ENCODE measurements at regions not wholly inside any gene's neighbourhood (a gene's known extent, or its start where the extent isn't known, plus 50 kb on each side); places are given as distances from the start of the nearest gene placed in this dataset.

DNA sequence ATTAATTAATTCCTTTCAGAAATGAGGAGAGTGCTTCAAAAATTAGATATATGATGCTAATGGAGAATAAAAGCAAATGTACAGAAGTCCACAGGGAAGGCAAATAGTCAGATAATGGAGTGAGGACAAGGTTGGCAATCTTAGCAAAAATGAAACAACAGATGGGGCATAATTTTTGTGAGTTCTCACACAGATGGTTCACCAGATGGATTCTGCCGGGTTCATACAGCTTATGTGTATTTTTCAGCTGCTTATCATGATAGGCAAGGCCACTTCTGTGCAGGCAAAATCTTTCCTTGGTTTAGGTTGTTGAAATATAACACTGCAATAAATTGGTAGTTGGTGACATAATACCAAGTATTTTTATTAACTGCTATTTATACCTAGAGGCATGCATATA, 1539.0 kb upstream of the IGFBP7 start:
- Mint-ChIP-seq H3K27ac (ENCODE audit: unreplicated experiment) (no peak overlapping the region), H3K36me3 (ENCODE audit: unreplicated experiment) (no peaks in the 10 kb centered on the region), H3K4me1 (ENCODE audit: unreplicated experiment) (no peaks in the 10 kb centered on the region), H3K27me3 (ENCODE audit: unreplicated experiment) (no peaks in the 10 kb centered on the region), H3K9me3 (ENCODE audit: unreplicated experiment) (no peaks in the 10 kb centered on the region), H3K4me3 (ENCODE audit: unreplicated experiment) (no peak overlapping the region)
- no peak for DNase-seq (ENCODE audit: extremely low spot score, unreplicated experiment)
- TF ChIP-seq, protein P1, sequence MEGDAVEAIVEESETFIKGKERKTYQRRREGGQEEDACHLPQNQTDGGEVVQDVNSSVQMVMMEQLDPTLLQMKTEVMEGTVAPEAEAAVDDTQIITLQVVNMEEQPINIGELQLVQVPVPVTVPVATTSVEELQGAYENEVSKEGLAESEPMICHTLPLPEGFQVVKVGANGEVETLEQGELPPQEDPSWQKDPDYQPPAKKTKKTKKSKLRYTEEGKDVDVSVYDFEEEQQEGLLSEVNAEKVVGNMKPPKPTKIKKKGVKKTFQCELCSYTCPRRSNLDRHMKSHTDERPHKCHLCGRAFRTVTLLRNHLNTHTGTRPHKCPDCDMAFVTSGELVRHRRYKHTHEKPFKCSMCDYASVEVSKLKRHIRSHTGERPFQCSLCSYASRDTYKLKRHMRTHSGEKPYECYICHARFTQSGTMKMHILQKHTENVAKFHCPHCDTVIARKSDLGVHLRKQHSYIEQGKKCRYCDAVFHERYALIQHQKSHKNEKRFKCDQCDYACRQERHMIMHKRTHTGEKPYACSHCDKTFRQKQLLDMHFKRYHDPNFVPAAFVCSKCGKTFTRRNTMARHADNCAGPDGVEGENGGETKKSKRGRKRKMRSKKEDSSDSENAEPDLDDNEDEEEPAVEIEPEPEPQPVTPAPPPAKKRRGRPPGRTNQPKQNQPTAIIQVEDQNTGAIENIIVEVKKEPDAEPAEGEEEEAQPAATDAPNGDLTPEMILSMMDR (IDR thresholded peaks at IDR 0.05), result no peak

DNA sequence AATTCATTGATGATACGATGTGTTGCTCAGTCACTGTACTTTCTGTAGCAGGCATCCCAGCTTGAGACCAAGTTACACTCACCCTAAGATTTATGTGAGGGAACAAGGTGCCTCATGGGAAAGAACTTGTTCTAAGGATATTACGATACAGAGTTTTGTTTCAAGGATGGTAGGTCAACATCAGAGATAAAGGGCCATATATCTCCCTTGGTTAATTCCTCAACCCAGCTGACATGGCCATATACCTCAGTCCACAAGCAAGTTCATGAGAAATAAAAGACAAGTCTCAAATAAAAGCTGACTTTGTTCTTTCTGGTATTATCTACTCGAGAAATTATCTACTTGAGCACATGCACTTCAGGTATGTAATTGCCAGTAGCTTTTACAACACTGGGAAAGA, 1535.9 kb upstream of the IGFBP7 start:
- H3K27me3 Mint-ChIP-seq (ENCODE audit: unreplicated experiment), result no peaks in the 10 kb centered on the region
- H3K4me3 Mint-ChIP-seq (ENCODE audit: unreplicated experiment), result no peak overlapping the region
- H3K36me3 Mint-ChIP-seq (ENCODE audit: unreplicated experiment), result no peaks in the 10 kb centered on the region
- no peak for DNase-seq (ENCODE audit: extremely low spot score, unreplicated experiment)
- H3K9me3 Mint-ChIP-seq (ENCODE audit: unreplicated experiment), result no peaks in the 10 kb centered on the region
- TF ChIP-seq, protein P1 (IDR thresholded peaks at IDR 0.05), result no peak
- H3K27ac Mint-ChIP-seq (ENCODE audit: unreplicated experiment), result no peak overlapping the region
- H3K4me1 Mint-ChIP-seq (ENCODE audit: unreplicated experiment), result no peaks in the 10 kb centered on the region

DNA sequence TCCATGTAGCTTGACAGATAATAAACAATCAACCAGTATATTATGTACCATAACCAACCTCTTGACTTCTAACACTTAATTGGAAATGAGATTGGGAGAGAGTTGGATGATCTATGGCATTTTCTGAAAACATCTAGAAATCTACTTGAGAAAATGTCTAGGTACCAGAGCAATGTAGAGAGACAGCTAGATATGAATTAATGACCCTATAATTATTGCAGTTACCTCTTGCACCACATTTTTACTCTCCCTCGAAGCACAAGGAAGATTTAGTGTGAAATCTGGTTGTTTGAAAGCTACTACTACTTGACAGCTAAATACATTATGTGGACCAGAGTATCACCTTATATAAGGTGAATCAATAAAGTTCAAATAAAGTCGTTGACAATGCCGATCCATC, 1534.4 kb upstream of the IGFBP7 start:
- TF ChIP-seq, protein P1 (IDR thresholded peaks at IDR 0.05), result no peak
- Mint-ChIP-seq H3K36me3 (ENCODE audit: unreplicated experiment) (no peaks in the 10 kb centered on the region), H3K9me3 (ENCODE audit: unreplicated experiment) (no peaks in the 10 kb centered on the region), H3K27me3 (ENCODE audit: unreplicated experiment) (no peaks in the 10 kb centered on the region), H3K4me3 (ENCODE audit: unreplicated experiment) (no peak overlapping the region), H3K27ac (ENCODE audit: unreplicated experiment) (no peak overlapping the region), H3K4me1 (ENCODE audit: unreplicated experiment) (no peaks in the 10 kb centered on the region)
- no peak for DNase-seq (ENCODE audit: extremely low spot score, unreplicated experiment)

DNA sequence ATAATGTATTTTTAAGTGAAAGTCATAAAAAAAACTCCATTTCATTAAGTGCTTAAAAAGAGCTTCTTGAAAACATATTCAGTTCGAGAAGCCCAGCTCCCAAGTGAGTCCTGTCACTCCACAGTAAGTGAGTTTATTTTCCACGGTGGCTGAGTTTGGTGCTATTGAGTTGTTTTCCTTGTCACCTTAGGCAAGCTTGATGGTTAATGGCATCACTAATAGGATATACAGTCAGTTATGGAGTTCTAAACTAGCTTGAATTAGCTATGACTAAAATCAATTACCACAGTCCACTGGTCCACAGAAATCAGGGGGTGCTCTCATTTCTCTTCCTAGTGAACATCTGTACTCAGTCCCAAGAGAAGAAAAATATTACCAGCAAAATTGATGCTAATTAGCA, 1526.2 kb upstream of the IGFBP7 start:
- no peaks in the 10 kb centered on the region for H3K27me3 Mint-ChIP-seq (ENCODE audit: unreplicated experiment)
- no peak overlapping the region for H3K4me3 Mint-ChIP-seq (ENCODE audit: unreplicated experiment)
- no peak for DNase-seq (ENCODE audit: extremely low spot score, unreplicated experiment)
- no peaks in the 10 kb centered on the region for H3K9me3 Mint-ChIP-seq (ENCODE audit: unreplicated experiment)
- no peak overlapping the region for H3K27ac Mint-ChIP-seq (ENCODE audit: unreplicated experiment)
- TF ChIP-seq, protein P1 (IDR thresholded peaks at IDR 0.05), result no peak
- H3K4me1 Mint-ChIP-seq (ENCODE audit: unreplicated experiment), result no peaks in the 10 kb centered on the region
- no peaks in the 10 kb centered on the region for H3K36me3 Mint-ChIP-seq (ENCODE audit: unreplicated experiment)

DNA sequence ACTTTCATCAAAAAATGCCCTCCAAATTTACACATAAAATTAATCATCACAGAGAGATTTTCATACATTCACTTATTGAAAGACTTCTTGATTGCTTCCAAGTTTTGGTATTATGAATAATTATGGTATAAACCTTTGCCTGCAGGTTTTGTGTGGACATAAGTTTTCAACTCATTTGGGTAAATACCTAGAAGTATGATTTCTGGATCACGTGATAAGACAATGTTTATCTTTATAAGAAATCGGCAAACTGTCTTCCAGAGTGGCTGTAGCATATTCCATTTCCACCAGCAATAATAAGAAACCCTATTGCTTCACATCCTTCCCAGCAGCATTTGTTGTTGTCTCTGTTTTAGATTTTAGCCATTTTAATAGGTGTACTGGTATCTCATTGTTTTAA, 1507.0 kb upstream of the IGFBP7 start:
- no peak for DNase-seq (ENCODE audit: extremely low spot score, unreplicated experiment)
- no peak overlapping the region for H3K4me3 Mint-ChIP-seq (ENCODE audit: unreplicated experiment)
- H3K9me3 Mint-ChIP-seq (ENCODE audit: unreplicated experiment), result peaks cover 15% of the 10 kb centered on the region
- H3K36me3 Mint-ChIP-seq (ENCODE audit: unreplicated experiment), result no peaks in the 10 kb centered on the region
- H3K4me1 Mint-ChIP-seq (ENCODE audit: unreplicated experiment), result no peaks in the 10 kb centered on the region
- H3K27me3 Mint-ChIP-seq (ENCODE audit: unreplicated experiment), result no peaks in the 10 kb centered on the region
- TF ChIP-seq, protein P1 (IDR thresholded peaks at IDR 0.05), result no peak
- H3K27ac Mint-ChIP-seq (ENCODE audit: unreplicated experiment), result no peak overlapping the region

All from osteocyte (in vitro differentiated cells).